Caco-2 (cell line): ENCODE measurements at regions not wholly inside any gene's neighbourhood (a gene's known extent, or its start where the extent isn't known, plus 50 kb on each side); places are given as distances from the start of the nearest gene placed in this dataset.

Experiments
- BruUV-seq: library from RNA; stranded (reverse); fragments of 400-500 nt; replicated peaks from 2 replicates; lab custom pipeline; 2021; lab: Mats Ljungman, UMichigan
- CTCF ChIA-PET: fragments of 300-600 bp; sonication (Branson Sonifier 250); formaldehyde crosslinking; loops from one replicate; lab custom pipeline; 2022; ENCODE audit warnings: antibody characterized with exemption; lab: Charles Lee
- POLR2A ChIA-PET: fragments of 300-600 bp; sonication (Branson Sonifier 250); formaldehyde crosslinking; loops from one replicate; lab custom pipeline; 2022; ENCODE audit warnings: antibody characterized with exemption; lab: Charles Lee
- DNase-seq, 2 experiments: peaks; one replicate each; pipeline versions ENCODE4 v3.0.0 to v3.0.0-alpha.2; 2020 to 2022
- H3K27me3 ChIP-seq: replicated peaks from 2 replicates; pipeline ENCODE4 v1.6.0; 2011; ENCODE audit warnings: low read length; ENCODE audit not compliant: control insufficient read depth, insufficient read depth
- H3K36me3 ChIP-seq: 2 replicates; pipeline ENCODE4 v1.5.1; 2011; ENCODE audit warnings: low read length; ENCODE audit not compliant: control insufficient read depth, insufficient read depth
- H3K4me1 ChIP-seq: fragments of 250-450 bp; sonication (Bioruptor Pico); 2 replicates; pipeline ENCODE4 v1.5.1; 2020; ENCODE audit warnings: mild to moderate bottlenecking
- H3K4me3 ChIP-seq: 2 replicates; pipeline ENCODE4 v1.5.1; 2011; ENCODE audit warnings: low read depth, mild to moderate bottlenecking, control low read depth, low read length
- H3K9me3 ChIP-seq: fragments of 250-450 bp; sonication (Bioruptor Pico); 2 replicates; pipeline ENCODE4 v1.5.1; 2020; ENCODE audit warnings: mild to moderate bottlenecking, moderate library complexity
- H3K27ac Mint-ChIP-seq: one replicate; pipeline ENCODE4 v1.8.0; 2022; ENCODE audit warnings: mixed read lengths; ENCODE audit not compliant: unreplicated experiment
- H3K27me3 Mint-ChIP-seq: one replicate; pipeline ENCODE4 v1.8.0; 2022; ENCODE audit warnings: mixed read lengths; ENCODE audit not compliant: insufficient read depth, unreplicated experiment
- H3K36me3 Mint-ChIP-seq: one replicate; pipeline ENCODE4 v1.8.0; 2022; ENCODE audit warnings: mild to moderate bottlenecking, mixed read lengths; ENCODE audit not compliant: insufficient read depth, unreplicated experiment
- H3K4me1 Mint-ChIP-seq: one replicate; pipeline ENCODE4 v1.8.0; 2022; ENCODE audit warnings: low read depth, mixed read lengths; ENCODE audit not compliant: unreplicated experiment
- H3K4me3 Mint-ChIP-seq: one replicate; pipeline ENCODE4 v1.8.0; 2022; ENCODE audit warnings: mild to moderate bottlenecking, moderate library complexity, mixed read lengths; ENCODE audit not compliant: unreplicated experiment
- H3K9me3 Mint-ChIP-seq: one replicate; pipeline ENCODE4 v1.8.0; 2022; ENCODE audit warnings: mixed read lengths; ENCODE audit not compliant: unreplicated experiment
- CTCF ChIP-seq, 2 experiments: fragments of 200-600 bp in 1 of 2; IDR thresholded peaks; 1 replicate in 1 of 2; 2 replicates in 1 of 2; pipeline versions ENCODE4 v1.5.1 to v1.8.0; 2011 to 2022; ENCODE audit warnings: antibody characterized with exemption in 1 of 2, control low read depth in 1 of 2, inconsistent platforms in 1 of 2, low read depth in 1 of 2, low read length in 1 of 2, mild to moderate bottlenecking in 1 of 2, moderate library complexity in 1 of 2; ENCODE audit not compliant: insufficient read depth in 1 of 2, severe bottlenecking in 1 of 2, unreplicated experiment in 1 of 2
- intact Hi-C: fragments of 100-400 bp; cut with micrococcal nuclease; formaldehyde crosslinking; loops from one replicate; pipeline ENCODE4 v1.10.0; 2022; ENCODE audit not compliant: unreplicated experiment

- H3K27ac Mint-ChIP-seq, result no peak overlapping the region
- no peaks in the 10 kb centered on the region for H3K9me3 ChIP-seq
- no peaks in the 10 kb centered on the region for H3K9me3 Mint-ChIP-seq
- POLR2A ChIA-PET, result no interaction called here
- BruUV-seq, result no TSS peak
- CTCF ChIA-PET, result no interaction called here
- no peak overlapping the region for H3K4me3 Mint-ChIP-seq
- DNase-seq, result no peak
- TF ChIP-seq CTCF (IDR thresholded peaks at IDR 0.05; ENCODE audit: insufficient read depth in 1 of 2, low read depth in 1 of 2, low read length in 1 of 2, severe bottlenecking in 1 of 2, unreplicated experiment in 1 of 2), result no peak
- no peaks in the 10 kb centered on the region for H3K36me3 Mint-ChIP-seq
- H3K4me3 ChIP-seq, result no peak overlapping the region
- no peaks in the 10 kb centered on the region for H3K4me1 ChIP-seq
- H3K4me1 Mint-ChIP-seq, result no peaks in the 10 kb centered on the region
- no peaks in the 10 kb centered on the region for H3K36me3 ChIP-seq
- intact Hi-C loops, result no loop called here
- H3K27me3 ChIP-seq, result no peaks in the 10 kb centered on the region
- H3K27me3 Mint-ChIP-seq, result no peaks in the 10 kb centered on the region
These were observed 566.0 kb downstream of the ZIC1 start for GRCh38 chr3:147975165-147975564.

GRCh38 chr3:147977001-147977400 lies 567.8 kb downstream of the ZIC1 start:
- H3K36me3 ChIP-seq, result no peaks in the 10 kb centered on the region
- intact Hi-C loops, result no loop called here
- H3K4me3 Mint-ChIP-seq, result no peak overlapping the region
- H3K4me1 ChIP-seq, result no peaks in the 10 kb centered on the region
- no peak for DNase-seq
- POLR2A ChIA-PET, result no interaction called here
- H3K27me3 ChIP-seq, result no peaks in the 10 kb centered on the region
- TF ChIP-seq CTCF (IDR thresholded peaks at IDR 0.05; ENCODE audit: insufficient read depth in 1 of 2, low read depth in 1 of 2, low read length in 1 of 2, severe bottlenecking in 1 of 2, unreplicated experiment in 1 of 2), result no peak
- H3K27me3 Mint-ChIP-seq, result no peaks in the 10 kb centered on the region
- no peaks in the 10 kb centered on the region for H3K36me3 Mint-ChIP-seq
- H3K9me3 ChIP-seq, result no peaks in the 10 kb centered on the region
- no peak overlapping the region for H3K4me3 ChIP-seq
- no peak overlapping the region for H3K27ac Mint-ChIP-seq
- H3K9me3 Mint-ChIP-seq, result no peaks in the 10 kb centered on the region
- no TSS peak for BruUV-seq
- CTCF ChIA-PET, result no interaction called here
- no peaks in the 10 kb centered on the region for H3K4me1 Mint-ChIP-seq

- no peak for TF ChIP-seq CTCF (IDR thresholded peaks at IDR 0.05; ENCODE audit: insufficient read depth in 1 of 2, low read depth in 1 of 2, low read length in 1 of 2, severe bottlenecking in 1 of 2, unreplicated experiment in 1 of 2)
- no peaks in the 10 kb centered on the region for H3K4me1 Mint-ChIP-seq
- no peaks in the 10 kb centered on the region for H3K27me3 Mint-ChIP-seq
- H3K4me1 ChIP-seq, result no peaks in the 10 kb centered on the region
- no peaks in the 10 kb centered on the region for H3K9me3 Mint-ChIP-seq
- intact Hi-C loops, result no loop called here
- no TSS peak for BruUV-seq
- DNase-seq, result no peak
- ChIA-PET POLR2A (no interaction called here), CTCF (no interaction called here)
- H3K4me3 Mint-ChIP-seq, result no peak overlapping the region
- no peaks in the 10 kb centered on the region for H3K36me3 Mint-ChIP-seq
- no peaks in the 10 kb centered on the region for H3K36me3 ChIP-seq
- H3K27ac Mint-ChIP-seq, result no peak overlapping the region
- no peak overlapping the region for H3K4me3 ChIP-seq
- no peaks in the 10 kb centered on the region for H3K9me3 ChIP-seq
- no peaks in the 10 kb centered on the region for H3K27me3 ChIP-seq
These were observed 578.4 kb downstream of the ZIC1 start for GRCh38 chr3:147987549-147987948.
